Activated CD4-positive, CD25-positive, alpha-beta regulatory T cell treated with anti-CD3 and anti-CD28 coated beads, Interleukin-2, amount 50 U/mL, for 24 hours (primary cell): ENCODE measurements at regions not wholly inside any gene's neighbourhood (a gene's known extent, or its start where the extent isn't known, plus 50 kb on each side); places are given as distances from the start of the nearest gene placed in this dataset.

Source experiments
- ATAC-seq, 2 donors: fragments of 150-1000 bp; cut with Tn5 transposase; one replicate each; pipeline ENCODE4 v1.10.0; 2021; ENCODE audit warnings: mild to moderate bottlenecking in 1 of 2, moderate library complexity in 1 of 2

GRCh38 chr9:87259543-87260518 is 237.8 kb upstream of the DAPK1 start:
- ATAC-seq = no peak

DNA sequence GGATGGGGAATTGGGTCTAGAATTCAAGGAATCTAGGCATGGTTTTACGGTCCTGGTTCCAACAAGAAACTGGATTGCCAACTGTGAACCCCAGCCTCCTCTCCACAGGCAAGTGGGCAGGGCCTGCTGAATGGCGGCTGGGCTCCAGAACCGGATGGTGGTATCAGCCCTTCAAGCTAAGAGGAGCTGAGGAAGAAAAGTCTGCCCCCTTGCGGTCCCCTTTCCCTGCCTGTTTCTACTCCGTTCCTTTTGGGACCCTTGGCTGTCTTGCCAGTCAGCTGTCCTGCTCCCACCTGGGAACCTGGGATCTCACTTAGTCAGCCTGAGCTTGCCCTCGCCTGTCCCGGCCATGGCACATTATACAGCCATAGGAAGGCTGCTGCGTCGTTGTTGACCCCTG is 234.4 kb upstream of the DAPK1 start:
- no peak for ATAC-seq

DNA sequence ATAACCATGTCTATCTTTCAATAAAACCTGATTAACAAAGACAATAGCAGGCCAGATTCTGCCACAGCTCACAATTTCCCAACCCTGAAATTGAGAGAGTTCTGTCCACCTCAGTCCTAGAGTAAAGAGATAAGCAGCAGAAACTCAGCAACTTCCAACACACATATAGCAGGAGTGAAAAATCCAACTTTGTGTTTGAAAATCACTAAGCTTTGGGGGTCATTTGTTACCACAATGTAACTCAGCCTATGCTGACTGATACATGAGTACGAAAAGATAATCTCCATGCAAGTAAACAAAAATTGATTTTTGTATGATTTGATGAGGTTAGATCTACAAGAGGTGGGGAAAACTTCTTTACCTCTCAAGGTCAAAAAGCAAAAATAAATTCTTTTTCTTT is 231.0 kb upstream of the DAPK1 start:
- ATAC-seq = no peak

GRCh38 chr9:87267251-87268070 is 230.2 kb upstream of the DAPK1 start:
- ATAC-seq = no peak

DNA sequence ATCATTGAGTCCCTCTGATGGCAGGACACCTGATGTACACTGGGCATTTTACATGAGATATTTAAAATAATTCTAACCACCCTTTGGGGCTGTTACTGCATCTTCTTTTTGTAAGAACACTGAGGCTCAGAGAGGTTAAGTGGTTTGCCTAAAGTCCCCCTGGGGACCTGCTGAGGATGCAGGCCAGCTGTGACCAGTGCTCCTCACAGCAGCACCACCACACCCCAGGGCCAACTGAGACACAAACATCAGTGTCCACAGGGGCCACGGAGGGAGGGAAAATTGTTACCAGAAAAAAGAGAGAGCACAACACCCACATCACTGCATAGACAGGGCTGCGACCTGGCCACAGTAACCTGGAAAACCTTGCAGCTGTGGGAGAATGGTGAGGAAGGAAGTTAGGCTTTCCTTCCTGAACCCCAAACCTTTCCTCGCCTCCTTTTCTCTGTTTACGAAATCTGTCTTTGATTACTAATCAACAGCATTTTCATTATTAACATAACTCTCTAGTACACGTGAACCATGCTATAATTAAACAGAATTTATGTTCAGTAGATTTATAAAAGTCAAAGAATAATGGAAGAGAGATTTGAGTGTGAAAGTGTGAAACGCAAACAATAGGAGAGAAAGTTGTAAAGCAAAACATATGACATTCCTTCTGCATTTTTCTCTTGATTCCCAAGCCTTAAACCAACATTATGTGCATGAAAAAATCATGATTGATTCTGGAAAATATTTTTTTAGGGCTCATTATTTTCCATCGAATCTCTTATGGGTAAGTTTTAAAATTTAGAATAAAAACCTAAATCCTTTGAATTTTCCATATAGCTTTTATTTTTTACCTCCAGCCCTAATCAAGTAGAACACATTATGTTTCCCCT is 228.1 kb upstream of the DAPK1 start:
- ATAC-seq = no peak

- no peak for ATAC-seq
Observed at GRCh38 chr9:87270221-87270847, 227.3 kb upstream of the DAPK1 start.

DNA sequence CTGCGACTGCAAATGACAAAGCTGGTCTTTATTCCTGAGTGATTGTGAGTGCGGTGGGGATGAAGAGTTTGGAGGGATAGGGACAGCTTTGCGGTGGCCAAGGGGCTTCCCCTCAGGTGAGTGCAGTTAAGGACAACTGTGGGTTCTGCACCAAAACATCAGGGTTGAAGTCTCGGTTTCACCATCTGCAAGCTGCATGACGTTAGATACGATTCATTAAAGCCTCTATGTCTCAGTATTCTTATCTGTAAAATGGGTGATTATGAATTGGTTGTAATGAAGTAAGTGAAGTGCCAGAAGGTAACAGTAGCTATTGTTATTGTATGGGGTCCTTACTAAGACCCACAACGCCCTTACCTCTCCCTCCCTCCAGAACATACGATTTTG is 226.8 kb upstream of the DAPK1 start:
- ATAC-seq = no peak

GRCh38 chr9:87271696-87272477 is 225.8 kb upstream of the DAPK1 start:
- ATAC-seq = no peak

- no peak for ATAC-seq
Observed at GRCh38 chr9:87275047-87275725, 222.5 kb upstream of the DAPK1 start.

DNA sequence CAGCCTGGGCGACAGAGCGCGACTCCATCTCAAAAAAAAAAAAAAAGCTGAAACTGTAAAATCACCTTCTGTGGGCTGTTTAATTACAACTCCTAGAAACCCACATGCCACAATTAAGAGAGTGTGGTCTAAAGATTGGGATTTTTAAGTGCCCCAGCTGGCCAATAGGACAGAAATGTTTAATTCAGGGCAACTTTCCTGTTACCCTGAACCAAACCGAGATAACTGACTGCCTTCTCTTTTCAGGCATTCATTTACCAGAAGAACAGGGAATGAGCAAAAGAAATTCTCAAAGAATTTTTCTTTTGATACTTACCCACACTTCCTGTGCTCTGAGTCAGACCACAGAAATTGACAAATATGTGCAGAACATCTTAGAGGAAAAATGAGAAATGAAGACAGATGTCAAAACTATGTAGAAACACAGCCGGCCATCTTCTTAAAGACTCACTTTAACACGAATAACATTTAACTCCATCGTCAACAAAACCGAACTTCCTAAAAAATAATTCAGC is 221.3 kb upstream of the DAPK1 start:
- ATAC-seq = no peak

DNA sequence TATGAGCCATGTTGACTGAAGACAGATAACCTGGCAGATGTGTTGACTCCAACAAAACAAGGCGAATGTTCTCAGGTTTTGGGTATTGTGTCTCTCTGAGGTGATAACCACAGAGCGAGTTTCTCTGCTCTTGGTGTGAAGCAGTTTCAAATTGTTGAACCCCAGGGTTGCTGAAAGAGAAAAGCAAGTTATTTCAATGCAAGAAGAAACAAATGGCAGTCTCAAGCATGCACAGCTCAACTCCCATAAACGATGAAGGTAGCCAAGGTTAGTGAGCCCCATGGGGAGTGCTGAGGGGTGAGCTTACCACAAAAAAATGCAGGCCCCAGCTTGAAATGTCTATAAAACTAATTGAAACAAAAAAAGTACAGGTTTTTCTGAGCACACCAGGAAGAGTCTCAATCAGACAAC is 220.8 kb upstream of the DAPK1 start:
- ATAC-seq = no peak

- no peak for ATAC-seq
Observed at GRCh38 chr9:87277346-87277745, 220.3 kb upstream of the DAPK1 start.

GRCh38 chr9:87278971-87279733 is 218.5 kb upstream of the DAPK1 start:
- no peak for ATAC-seq

- no peak for ATAC-seq
Observed at GRCh38 chr9:87280421-87280820, 217.2 kb upstream of the DAPK1 start.

DNA sequence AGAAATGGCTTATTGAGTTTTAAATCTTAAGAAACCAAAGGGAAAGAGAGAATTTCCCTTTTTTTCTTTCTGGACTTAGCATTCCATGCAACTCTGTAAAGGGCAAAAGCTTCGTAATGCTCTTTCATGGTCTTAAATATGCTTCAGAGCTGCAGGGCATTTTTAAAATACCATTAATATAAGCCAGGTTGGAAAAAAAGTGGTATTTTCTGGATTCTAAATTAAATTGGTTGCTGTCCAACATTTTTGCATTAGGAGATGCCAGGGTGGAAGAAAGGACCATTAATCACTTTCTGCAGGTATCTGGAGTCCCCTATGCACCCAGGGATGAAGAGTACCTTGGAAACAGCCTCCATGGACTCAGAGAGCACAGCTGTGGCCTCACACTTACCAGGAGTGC is 215.1 kb upstream of the DAPK1 start:
- ATAC-seq = no peak

GRCh38 chr9:87283585-87283984 is 214.1 kb upstream of the DAPK1 start:
- no peak for ATAC-seq

DNA sequence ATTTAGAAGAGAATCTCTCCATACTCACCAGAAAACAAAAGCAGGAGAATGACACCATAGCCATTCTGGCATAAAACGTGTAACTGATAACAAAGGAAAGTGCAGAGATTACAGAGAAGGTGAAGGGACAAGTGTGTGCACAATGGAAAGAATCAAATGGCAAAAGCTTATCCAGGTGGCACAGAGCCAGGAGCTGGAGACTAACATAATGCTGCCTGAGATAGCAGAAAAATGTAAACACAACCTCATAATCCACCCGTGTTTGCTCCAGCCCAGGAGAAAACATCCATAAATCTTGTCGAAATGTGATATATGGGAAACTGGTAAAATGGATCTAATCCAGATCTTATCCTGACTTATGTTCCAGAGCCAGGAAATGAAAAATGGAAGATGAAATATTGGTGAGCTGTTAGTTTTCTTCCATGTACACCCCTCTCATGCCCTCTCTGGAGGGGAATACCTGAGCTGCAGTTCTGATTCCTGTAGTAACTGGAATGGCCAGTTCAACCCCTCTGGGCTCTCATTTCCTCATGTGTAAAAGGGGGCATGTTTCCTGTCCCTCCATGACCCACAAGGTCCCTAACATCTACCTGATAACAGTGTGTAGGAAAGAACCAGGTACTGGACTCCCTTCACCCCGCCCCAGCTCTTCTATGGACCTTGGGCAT is 212.3 kb upstream of the DAPK1 start:
- no peak for ATAC-seq

- no peak for ATAC-seq
Observed at GRCh38 chr9:87286506-87286905, 211.2 kb upstream of the DAPK1 start.
